ENCODE measurements at regions not wholly inside any gene's neighbourhood (a gene's known extent, or its start where the extent isn't known, plus 50 kb on each side); places are given as distances from the start of the nearest gene placed in this dataset.

DNA sequence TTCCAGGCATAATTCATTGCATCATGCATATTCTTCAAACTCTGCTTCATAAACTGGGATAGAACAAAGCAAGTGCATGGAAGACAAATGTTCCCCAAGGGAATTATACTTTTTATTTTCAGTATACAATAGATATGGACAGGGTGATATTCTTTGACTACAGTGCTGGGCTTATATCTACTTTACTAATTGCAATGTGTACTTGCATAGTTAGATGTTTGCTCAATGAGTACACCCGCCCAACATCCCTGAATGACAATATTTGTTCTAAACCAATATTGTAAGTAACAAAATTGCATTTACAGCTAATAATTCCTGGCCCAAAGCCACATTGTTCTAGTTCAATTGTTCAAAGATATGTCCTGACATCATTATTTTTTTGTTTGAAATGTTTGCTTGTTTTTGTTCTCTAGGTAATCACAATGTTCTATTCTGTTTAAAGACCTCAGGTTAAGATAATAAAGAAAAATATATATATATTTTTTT lies 171.4 kb downstream of the PTN start:
- TF ChIP-seq, protein P1, sequence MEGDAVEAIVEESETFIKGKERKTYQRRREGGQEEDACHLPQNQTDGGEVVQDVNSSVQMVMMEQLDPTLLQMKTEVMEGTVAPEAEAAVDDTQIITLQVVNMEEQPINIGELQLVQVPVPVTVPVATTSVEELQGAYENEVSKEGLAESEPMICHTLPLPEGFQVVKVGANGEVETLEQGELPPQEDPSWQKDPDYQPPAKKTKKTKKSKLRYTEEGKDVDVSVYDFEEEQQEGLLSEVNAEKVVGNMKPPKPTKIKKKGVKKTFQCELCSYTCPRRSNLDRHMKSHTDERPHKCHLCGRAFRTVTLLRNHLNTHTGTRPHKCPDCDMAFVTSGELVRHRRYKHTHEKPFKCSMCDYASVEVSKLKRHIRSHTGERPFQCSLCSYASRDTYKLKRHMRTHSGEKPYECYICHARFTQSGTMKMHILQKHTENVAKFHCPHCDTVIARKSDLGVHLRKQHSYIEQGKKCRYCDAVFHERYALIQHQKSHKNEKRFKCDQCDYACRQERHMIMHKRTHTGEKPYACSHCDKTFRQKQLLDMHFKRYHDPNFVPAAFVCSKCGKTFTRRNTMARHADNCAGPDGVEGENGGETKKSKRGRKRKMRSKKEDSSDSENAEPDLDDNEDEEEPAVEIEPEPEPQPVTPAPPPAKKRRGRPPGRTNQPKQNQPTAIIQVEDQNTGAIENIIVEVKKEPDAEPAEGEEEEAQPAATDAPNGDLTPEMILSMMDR (IDR thresholded peaks at IDR 0.05; ENCODE audit: insufficient read depth, missing control alignments), result no peak
- DNase-seq (ENCODE audit: insufficient read length, low spot score), result no peak
- FAIRE-seq, result no peak

DNA sequence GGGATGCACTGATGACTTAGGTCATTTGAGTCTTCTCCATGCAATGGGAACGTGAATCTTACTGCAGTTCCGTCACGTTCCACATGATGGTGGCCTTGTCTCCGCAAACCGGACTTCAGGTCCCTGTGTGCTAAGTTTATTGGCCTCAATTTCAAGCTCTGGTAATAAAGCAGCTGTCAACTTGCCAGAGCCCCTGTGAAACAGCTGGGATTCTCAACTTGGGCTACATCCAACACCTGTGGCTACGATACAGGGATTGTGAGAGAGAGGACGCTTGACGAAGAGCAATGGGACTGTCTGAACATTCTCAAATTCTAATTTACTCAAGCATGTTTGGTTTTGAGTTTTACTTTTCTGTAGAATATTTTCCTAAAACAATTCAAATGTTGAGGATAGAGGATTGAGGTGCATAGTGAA lies 174.2 kb downstream of the PTN start:
- FAIRE-seq (peak; percentile 81), DNase-seq (ENCODE audit: insufficient read length, low spot score) (no peak)
- TF ChIP-seq, protein P1 (IDR thresholded peaks at IDR 0.05; ENCODE audit: insufficient read depth, missing control alignments), result peak; percentile 76

DNA sequence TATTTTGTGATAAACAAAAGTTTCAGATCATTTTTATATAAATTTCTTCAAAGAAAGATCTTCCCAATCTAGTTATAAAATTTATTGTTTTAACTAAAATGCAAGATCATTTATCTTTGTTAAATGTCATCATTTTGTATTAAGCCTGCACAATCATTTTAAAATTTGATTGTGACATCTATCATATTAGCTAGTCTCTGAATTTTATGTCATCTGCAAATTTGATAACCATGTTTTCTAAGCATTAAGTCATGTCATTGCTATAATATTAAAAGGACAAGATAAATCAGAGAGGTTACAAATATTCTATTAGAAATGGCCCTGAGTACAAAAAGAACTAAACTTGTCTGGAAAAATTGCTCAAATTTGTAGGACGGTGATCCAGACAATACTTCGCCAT lies 175.9 kb downstream of the PTN start:
- no peak for FAIRE-seq
- no peak for DNase-seq (ENCODE audit: insufficient read length, low spot score)

DNA sequence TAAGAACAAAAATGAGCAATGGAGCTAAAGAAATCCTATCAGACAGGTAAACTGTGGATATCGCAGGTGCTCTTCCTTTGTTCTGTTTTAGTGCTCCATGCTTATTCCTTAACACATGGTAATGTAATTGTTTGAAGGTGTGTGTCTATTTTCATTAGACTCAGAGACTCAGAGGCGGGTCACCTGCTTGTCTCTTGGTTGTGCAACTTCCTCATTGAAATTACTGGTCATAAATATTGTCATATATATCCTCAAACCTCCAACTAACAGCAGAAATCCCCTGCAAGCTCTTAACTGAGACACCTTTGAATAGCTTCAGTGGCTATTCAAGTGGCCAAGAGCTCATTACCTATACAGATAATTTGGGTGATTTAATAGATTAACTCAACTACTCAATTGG lies 177.2 kb downstream of the PTN start:
- TF ChIP-seq, protein P1 (IDR thresholded peaks at IDR 0.05; ENCODE audit: insufficient read depth, missing control alignments), result no peak
- FAIRE-seq, result no peak
- DNase-seq (ENCODE audit: insufficient read length, low spot score), result no peak

More for the DNA sequence above, 175.9 kb downstream of the PTN start:
- TF ChIP-seq, protein P1 (IDR thresholded peaks at IDR 0.05; ENCODE audit: insufficient read depth, missing control alignments), result no peak

DNA sequence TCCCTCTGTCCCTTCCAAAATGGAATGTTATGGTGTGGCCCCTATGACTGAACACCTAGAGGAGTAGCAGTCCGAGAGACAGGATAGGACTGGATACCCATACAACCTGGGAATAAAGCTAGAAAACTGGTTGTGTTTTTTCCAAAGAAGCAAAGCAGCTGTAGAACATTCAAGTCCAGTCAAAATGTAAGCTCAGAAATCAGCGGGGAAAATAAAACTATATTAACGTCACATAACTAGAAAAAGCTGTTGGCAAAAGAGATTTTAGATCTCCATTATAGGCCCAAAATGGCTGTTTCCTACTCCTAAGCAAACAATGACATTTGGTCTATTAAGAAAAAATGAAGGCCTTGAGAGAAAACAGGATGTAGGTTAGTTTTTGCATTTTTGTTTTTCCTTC lies 177.7 kb downstream of the PTN start:
- TF ChIP-seq, protein P1 (IDR thresholded peaks at IDR 0.05; ENCODE audit: insufficient read depth, missing control alignments), result no peak
- no peak for FAIRE-seq
- no peak for DNase-seq (ENCODE audit: insufficient read length, low spot score)

DNA sequence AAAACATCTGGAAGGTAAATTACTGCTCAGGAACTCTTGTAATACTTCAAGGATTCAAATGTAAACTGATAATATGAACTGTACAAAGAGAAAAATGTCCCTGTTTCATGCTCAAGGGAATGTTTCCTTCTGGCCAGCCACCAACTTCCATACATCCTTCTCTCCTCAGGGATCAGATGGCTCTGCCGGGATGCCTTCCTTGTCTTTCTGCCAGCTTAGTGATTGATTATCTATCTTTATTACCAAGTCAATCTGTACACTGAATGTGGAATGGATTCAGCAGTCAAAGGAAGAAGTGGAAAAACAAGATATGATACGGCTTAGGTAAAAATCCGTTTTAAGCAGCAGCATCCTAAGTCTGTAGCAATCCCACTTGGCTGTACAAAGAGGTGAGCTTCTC lies 178.3 kb downstream of the PTN start:
- DNase-seq (ENCODE audit: insufficient read length, low spot score), result no peak
- FAIRE-seq, result peak; percentile 25
- TF ChIP-seq, protein P1 (IDR thresholded peaks at IDR 0.05; ENCODE audit: insufficient read depth, missing control alignments), result no peak

DNA sequence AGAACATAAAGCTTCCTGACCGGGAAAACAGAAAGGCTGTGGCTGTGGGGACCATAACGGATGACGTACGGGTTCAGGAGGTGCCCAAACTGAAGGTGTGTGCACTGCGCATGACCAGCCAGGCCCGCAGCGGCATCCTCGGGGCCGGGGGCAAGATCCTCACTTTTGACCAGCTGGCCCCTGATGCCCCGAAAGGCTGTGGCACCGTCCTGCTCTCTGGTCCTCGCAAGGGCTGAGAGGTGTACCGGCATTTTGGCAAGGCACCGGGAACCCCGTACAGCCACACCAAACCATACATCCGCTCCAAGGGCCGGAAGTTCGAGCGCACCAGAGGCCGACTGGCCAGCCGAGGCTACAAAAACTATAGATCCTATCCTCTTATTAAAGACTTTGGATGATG lies 179.3 kb downstream of the PTN start:
- TF ChIP-seq, protein P1 (IDR thresholded peaks at IDR 0.05; ENCODE audit: insufficient read depth, missing control alignments), result no peak
- DNase-seq (ENCODE audit: insufficient read length, low spot score) (no peak), FAIRE-seq (no peak)

Data from D721Med (cell line).